ENCODE measurements at regions not wholly inside any gene's neighbourhood (a gene's known extent, or its start where the extent isn't known, plus 50 kb on each side); places are given as distances from the start of the nearest gene placed in this dataset.

DNA sequence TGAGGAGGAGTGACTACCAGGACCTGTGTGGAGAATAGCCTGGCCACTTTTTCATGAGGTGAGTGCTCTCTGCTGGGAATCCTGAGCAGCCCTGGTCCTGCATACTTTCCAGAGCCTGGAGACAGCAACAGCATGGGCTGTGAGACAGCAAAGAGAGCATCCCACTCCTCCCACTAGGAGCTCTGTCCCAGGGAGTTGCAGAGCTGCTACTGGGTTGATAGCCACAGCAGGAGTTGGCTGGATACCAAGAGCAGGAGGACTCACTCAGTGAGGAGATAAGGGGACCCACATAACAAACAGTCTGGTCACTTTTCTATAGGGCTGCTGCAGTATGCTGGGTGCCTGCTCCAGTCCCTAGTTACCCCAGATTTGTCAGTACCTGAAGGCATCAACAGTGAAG, 439.3 kb upstream of the CDH8 start:
- no peak overlapping the region for H3K4me3 ChIP-seq (ENCODE audit: low read depth, low read length)
- no peaks in the 10 kb centered on the region for H3K4me1 ChIP-seq
- TF ChIP-seq, protein P1, sequence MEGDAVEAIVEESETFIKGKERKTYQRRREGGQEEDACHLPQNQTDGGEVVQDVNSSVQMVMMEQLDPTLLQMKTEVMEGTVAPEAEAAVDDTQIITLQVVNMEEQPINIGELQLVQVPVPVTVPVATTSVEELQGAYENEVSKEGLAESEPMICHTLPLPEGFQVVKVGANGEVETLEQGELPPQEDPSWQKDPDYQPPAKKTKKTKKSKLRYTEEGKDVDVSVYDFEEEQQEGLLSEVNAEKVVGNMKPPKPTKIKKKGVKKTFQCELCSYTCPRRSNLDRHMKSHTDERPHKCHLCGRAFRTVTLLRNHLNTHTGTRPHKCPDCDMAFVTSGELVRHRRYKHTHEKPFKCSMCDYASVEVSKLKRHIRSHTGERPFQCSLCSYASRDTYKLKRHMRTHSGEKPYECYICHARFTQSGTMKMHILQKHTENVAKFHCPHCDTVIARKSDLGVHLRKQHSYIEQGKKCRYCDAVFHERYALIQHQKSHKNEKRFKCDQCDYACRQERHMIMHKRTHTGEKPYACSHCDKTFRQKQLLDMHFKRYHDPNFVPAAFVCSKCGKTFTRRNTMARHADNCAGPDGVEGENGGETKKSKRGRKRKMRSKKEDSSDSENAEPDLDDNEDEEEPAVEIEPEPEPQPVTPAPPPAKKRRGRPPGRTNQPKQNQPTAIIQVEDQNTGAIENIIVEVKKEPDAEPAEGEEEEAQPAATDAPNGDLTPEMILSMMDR (IDR thresholded peaks at IDR 0.05; ENCODE audit: low read depth, low read length): no peak
- peaks cover 3% of the 10 kb centered on the region; the same call in 1 of the 2 replicates for H3K9me3 ChIP-seq
- no peaks in the 10 kb centered on the region for H3K27me3 ChIP-seq
- DNase-seq: peak; percentile 24
- no peaks in the 10 kb centered on the region for H3K36me3 ChIP-seq

DNA sequence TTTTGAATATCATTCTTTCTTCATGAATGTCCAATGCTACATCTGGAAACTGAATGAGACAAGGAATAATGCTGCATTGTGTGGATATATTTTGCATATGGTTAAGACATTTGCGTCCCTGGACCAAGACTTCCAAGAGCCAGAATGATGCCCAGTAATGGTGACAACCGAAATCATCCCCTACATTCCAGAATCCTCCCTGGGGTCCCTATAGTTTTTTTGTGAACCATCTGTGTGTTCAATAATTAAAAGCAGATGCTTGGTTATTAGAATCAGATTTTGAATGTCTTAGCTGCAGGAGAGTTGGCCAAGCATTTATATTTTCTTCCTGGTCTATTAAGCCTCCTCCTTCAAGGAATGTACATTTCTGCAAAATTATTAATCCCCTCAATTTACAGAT, 426.7 kb upstream of the CDH8 start:
- H3K27me3 ChIP-seq: no peaks in the 10 kb centered on the region
- H3K36me3 ChIP-seq: no peaks in the 10 kb centered on the region
- H3K9me3 ChIP-seq: no peaks in the 10 kb centered on the region
- DNase-seq: no peak
- no peaks in the 10 kb centered on the region for H3K4me1 ChIP-seq
- TF ChIP-seq, protein P1 (IDR thresholded peaks at IDR 0.05; ENCODE audit: low read depth, low read length): no peak
- no peak overlapping the region for H3K4me3 ChIP-seq (ENCODE audit: low read depth, low read length)

DNA sequence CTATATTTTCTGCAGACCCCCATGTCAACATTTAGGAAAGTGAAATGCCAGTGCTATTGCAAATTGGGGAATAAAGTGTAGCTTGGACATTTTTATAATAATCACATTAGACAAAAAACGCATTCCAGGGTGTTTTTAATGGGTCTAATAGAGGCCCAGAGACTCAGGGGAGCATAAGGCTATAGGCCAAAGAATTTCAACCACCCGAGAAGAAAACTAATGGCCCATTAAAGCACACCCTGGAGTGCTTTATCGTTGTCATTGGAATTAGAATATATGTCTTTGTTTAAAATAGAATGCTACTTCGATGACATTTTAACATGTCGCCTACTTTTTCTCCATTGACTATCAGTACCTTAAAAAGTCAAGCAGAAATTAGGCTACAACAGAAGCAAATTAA, 414.1 kb upstream of the CDH8 start:
- Histone ChIP-seq H3K27me3 (no peaks in the 10 kb centered on the region), H3K4me1 (no peaks in the 10 kb centered on the region), H3K4me3 (ENCODE audit: low read depth, low read length) (no peak overlapping the region), H3K9me3 (no peaks in the 10 kb centered on the region), H3K36me3 (no peaks in the 10 kb centered on the region)
- TF ChIP-seq, protein P1 (IDR thresholded peaks at IDR 0.05; ENCODE audit: low read depth, low read length): no peak
- DNase-seq: no peak

DNA sequence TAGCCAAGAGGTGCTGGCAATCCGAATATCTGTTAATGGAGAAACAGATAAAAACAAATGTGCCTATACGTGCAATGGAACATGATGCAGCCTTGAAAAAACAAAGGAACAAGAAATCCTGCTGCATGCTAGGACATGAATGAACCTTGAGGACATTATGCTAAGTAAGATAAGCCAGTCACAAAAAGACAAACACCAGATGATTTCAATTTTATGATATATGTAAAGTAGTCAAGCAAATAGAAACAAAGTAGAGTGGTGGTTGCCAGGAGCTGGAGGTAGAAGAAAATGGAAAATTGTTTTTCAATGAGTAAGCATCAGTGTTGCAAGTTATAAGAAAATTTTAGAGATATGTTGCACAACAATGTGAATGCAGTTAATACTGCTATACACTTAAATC, 409.7 kb upstream of the CDH8 start:
- Histone ChIP-seq H3K27me3 (no peaks in the 10 kb centered on the region), H3K9me3 (no peaks in the 10 kb centered on the region), H3K36me3 (no peaks in the 10 kb centered on the region), H3K4me3 (ENCODE audit: low read depth, low read length) (no peak overlapping the region), H3K4me1 (no peaks in the 10 kb centered on the region)
- DNase-seq: no peak
- TF ChIP-seq, protein P1 (IDR thresholded peaks at IDR 0.05; ENCODE audit: low read depth, low read length): no peak

DNA sequence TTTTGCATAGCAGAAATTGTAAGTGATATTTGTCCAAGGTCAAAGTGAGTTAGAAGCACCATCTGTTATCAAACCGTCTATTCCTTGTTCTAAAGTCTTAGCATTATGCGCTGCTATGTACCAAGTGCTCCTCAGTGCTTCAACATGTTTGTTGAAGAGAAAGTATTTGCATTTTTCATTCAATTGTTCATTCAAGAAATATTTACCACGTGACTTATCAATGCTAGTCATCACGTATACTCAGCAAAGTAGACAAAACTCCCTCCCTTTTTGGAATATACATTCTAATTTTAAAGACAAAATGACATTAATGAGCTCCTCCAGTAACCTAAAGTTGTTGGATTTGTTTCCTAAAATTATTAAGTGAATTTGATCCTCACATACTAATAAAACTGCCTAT, 388.0 kb upstream of the CDH8 start:
- no peaks in the 10 kb centered on the region for H3K36me3 ChIP-seq
- no peaks in the 10 kb centered on the region for H3K4me1 ChIP-seq
- no peaks in the 10 kb centered on the region for H3K9me3 ChIP-seq
- H3K27me3 ChIP-seq: no peaks in the 10 kb centered on the region
- H3K4me3 ChIP-seq (ENCODE audit: low read depth, low read length): no peak overlapping the region
- TF ChIP-seq, protein P1 (IDR thresholded peaks at IDR 0.05; ENCODE audit: low read depth, low read length): no peak
- DNase-seq: no peak

DNA sequence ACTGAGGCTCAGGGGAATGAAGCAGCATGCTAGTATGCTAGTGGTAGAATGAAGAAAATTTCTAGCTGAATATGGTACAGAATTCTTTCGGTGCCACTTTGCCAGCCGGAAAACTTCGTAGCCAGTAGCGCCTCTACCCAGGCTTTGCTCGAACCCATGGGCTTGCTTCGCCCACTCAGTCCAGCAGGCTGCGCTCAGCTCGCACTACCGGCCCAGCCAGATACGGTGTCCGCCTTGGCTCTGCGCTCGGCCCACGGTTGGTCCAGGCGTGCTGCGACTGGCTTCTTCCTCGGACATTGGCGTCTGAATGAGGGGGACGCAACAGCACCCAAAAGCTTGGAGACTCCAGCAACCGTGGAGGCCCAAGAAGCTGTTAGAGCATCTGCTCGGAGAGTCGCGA, 372.5 kb upstream of the CDH8 start:
- no peak for DNase-seq
- Histone ChIP-seq H3K9me3 (no peaks in the 10 kb centered on the region), H3K4me3 (ENCODE audit: low read depth, low read length) (no peak overlapping the region), H3K4me1 (no peaks in the 10 kb centered on the region), H3K36me3 (no peaks in the 10 kb centered on the region), H3K27me3 (no peaks in the 10 kb centered on the region)
- TF ChIP-seq, protein P1 (IDR thresholded peaks at IDR 0.05; ENCODE audit: low read depth, low read length): no peak; the same call in 1 of the 2 replicates
